ENCODE measurements at regions not wholly inside any gene's neighbourhood (a gene's known extent, or its start where the extent isn't known, plus 50 kb on each side); places are given as distances from the start of the nearest gene placed in this dataset.
"Not testable (repeated sequence)": the region's sequence is repeated elsewhere in the genome, so short reads cannot be mapped to it uniquely, and the experiment has no call there.

GRCh38 chr17:77290759-77291558 is 150.2 kb downstream of the SEC14L1 start:
- DNase-seq: not testable (repeated sequence)

GRCh38 chr17:77291591-77292386 is 151.0 kb downstream of the SEC14L1 start:
- DNase-seq: no peak

GRCh38 chr17:77294761-77295160 is 154.0 kb downstream of the SEC14L1 start:
- no peak for DNase-seq

- DNase-seq: no peak
Measured at GRCh38 chr17:77295241-77295853, 154.6 kb downstream of the SEC14L1 start.

- DNase-seq: no peak
Measured at GRCh38 chr17:77296769-77297409, 156.1 kb downstream of the SEC14L1 start.

- DNase-seq: no peak
Measured at GRCh38 chr17:77297693-77298666, 157.2 kb downstream of the SEC14L1 start.

- DNase-seq: no peak
Measured at GRCh38 chr17:77298811-77299210, 158.0 kb downstream of the SEC14L1 start.

- no peak for DNase-seq
Measured at GRCh38 chr17:77299256-77300015, 158.7 kb downstream of the SEC14L1 start.

- DNase-seq: no peak
Measured at GRCh38 chr17:77300016-77300686, 159.4 kb downstream of the SEC14L1 start.

- no peak for DNase-seq
Measured at GRCh38 chr17:77301694-77302266, 161.0 kb downstream of the SEC14L1 start.

- no peak for DNase-seq
Measured at GRCh38 chr17:77302682-77303081, 161.9 kb downstream of the SEC14L1 start.

- DNase-seq: no peak
Measured at GRCh38 chr17:77303620-77304019, 162.9 kb downstream of the SEC14L1 start.

GRCh38 chr17:77304051-77304745 is 163.4 kb downstream of the SEC14L1 start:
- no peak for DNase-seq

GRCh38 chr17:77304746-77305473 is 164.1 kb downstream of the SEC14L1 start:
- DNase-seq: no peak

- no peak for DNase-seq
Measured at GRCh38 chr17:77306048-77306789, 165.4 kb downstream of the SEC14L1 start.

- no peak for DNase-seq
Measured at GRCh38 chr17:77306790-77307478, 166.2 kb downstream of the SEC14L1 start.

GRCh38 chr17:77307479-77308198 is 166.9 kb downstream of the SEC14L1 start:
- DNase-seq: no peak

All from NCI-H526 treated with DMSO at 0.1 percent for 48 hours (cell line).